Ascending aorta (tissue), 2 donors: ENCODE measurements at regions not wholly inside any gene's neighbourhood (a gene's known extent, or its start where the extent isn't known, plus 50 kb on each side); places are given as distances from the start of the nearest gene placed in this dataset.

Experiments
- DNase-seq, 2 donors: peaks; one replicate each; pipeline ENCODE4 v3.0.0-alpha.2; 2019; ENCODE audit warnings: low spot score in 2 of 2
- H3K27ac ChIP-seq, 2 donors: fragments of 200-600 bp; sonication (generic); one replicate each; pipeline ENCODE4 v1.5.1; 2016 to 2017; ENCODE audit warnings: mild to moderate bottlenecking in 1 of 2
- H3K27me3 ChIP-seq: fragments of 200-600 bp; sonication (generic); one replicate; pipeline ENCODE4 v1.5.1; 2017
- H3K36me3 ChIP-seq, 2 donors: fragments of 200-600 bp; sonication (generic); one replicate each; pipeline ENCODE4 v1.5.1; 2016
- H3K4me1 ChIP-seq, 2 donors: fragments of 200-600 bp; sonication (generic); one replicate each; pipeline ENCODE4 v1.5.1; 2016 to 2017; ENCODE audit warnings: mild to moderate bottlenecking in 1 of 2
- H3K4me3 ChIP-seq, 2 donors: fragments of 200-600 bp; sonication (generic); one replicate each; pipeline ENCODE4 v1.5.1; 2016 to 2017; ENCODE audit warnings: mild to moderate bottlenecking in 1 of 2
- H3K9me3 ChIP-seq, 2 donors: fragments of 200-600 bp; sonication (generic); one replicate each; pipeline ENCODE4 v1.5.1; 2016
- intact Hi-C: fragments of 100-400 bp; cut with DNase I; formaldehyde crosslinking; loops from one replicate; pipeline ENCODE4 v1.15.1; 2023
- TF ChIP-seq, protein P1 (sequence below), 3 experiments: fragments of 200-600 bp in 2 of 3; fragments of 450-650 bp in 1 of 3; sonication (generic) in 2 of 3; IDR thresholded peaks; one replicate each; pipeline ENCODE4 v1.5.1; 2016 to 2019; ENCODE audit warnings: antibody characterized with exemption in 3 of 3, mild to moderate bottlenecking in 1 of 3, moderate library complexity in 1 of 3

DNA sequence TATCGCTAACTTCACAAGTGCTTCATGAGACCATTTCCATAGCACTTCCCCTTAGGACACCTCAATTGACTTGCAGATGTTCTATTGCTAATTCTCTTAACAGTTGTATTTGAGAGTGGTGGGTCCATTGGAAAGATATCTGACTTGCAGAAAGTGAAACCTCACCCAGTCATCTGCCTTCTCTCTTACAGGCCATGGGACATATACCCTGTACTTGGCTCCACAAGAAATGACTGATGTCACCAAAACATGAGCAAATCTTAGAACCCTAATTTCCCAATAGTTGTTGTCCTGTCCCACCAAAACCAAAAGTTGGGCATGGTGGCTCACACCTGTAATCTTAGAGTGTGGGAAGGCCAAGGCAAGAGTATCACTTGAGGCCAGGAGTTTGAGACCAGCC is 101.9 kb upstream of the MAML3 start:
- H3K36me3 ChIP-seq: no peaks in the 10 kb centered on the region
- no peaks in the 10 kb centered on the region for H3K9me3 ChIP-seq
- TF ChIP-seq, protein P1, sequence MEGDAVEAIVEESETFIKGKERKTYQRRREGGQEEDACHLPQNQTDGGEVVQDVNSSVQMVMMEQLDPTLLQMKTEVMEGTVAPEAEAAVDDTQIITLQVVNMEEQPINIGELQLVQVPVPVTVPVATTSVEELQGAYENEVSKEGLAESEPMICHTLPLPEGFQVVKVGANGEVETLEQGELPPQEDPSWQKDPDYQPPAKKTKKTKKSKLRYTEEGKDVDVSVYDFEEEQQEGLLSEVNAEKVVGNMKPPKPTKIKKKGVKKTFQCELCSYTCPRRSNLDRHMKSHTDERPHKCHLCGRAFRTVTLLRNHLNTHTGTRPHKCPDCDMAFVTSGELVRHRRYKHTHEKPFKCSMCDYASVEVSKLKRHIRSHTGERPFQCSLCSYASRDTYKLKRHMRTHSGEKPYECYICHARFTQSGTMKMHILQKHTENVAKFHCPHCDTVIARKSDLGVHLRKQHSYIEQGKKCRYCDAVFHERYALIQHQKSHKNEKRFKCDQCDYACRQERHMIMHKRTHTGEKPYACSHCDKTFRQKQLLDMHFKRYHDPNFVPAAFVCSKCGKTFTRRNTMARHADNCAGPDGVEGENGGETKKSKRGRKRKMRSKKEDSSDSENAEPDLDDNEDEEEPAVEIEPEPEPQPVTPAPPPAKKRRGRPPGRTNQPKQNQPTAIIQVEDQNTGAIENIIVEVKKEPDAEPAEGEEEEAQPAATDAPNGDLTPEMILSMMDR (IDR thresholded peaks at IDR 0.05): no peak
- H3K4me1 ChIP-seq: peaks cover 3 to 4% of the 10 kb centered on the region in 2 donors
- intact Hi-C loops: no loop called here
- no peak for DNase-seq
- no peaks in the 10 kb centered on the region for H3K27me3 ChIP-seq
- no peak overlapping the region for H3K4me3 ChIP-seq
- no peak overlapping the region for H3K27ac ChIP-seq

GRCh38 chr4:140255467-140255866 is 101.5 kb upstream of the MAML3 start:
- H3K27me3 ChIP-seq: no peaks in the 10 kb centered on the region
- H3K36me3 ChIP-seq: no peaks in the 10 kb centered on the region
- DNase-seq: no peak
- H3K27ac ChIP-seq: no peak overlapping the region
- intact Hi-C loops: no loop called here
- H3K9me3 ChIP-seq: no peaks in the 10 kb centered on the region
- no peak overlapping the region for H3K4me3 ChIP-seq
- TF ChIP-seq, protein P1 (IDR thresholded peaks at IDR 0.05): no peak
- peaks cover 3 to 4% of the 10 kb centered on the region in 2 donors for H3K4me1 ChIP-seq

DNA sequence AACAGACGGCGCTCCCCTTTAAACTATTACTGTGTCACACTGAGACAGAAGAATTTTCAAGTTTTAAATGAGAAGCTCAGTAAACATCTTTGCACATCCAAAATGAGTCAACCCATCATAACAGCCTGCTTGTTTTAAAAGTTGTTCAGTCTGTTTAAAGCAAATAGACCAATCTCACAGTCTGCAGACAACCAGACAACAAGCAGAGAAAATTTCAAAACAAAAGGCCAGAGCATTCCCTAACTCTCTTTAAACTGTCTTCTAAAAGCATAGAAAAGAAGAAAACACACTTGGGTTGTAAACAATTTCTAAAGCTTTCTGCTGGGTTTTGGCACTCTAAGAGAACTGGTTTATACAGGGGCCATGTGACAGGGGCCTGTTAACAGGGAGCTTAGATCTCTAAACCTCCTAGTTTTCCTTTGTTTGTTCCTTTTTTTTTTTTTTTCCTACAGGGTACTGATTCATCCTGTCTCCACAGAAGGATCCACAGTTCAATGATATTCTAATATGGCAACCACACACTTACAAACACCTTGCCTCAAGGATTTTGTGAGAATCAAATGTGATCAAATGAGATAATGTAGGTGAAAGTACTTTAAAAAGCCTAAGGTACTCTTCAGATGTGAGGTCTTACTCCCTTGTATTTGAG is 100.8 kb upstream of the MAML3 start:
- H3K27ac ChIP-seq: no peak overlapping the region
- no peak for DNase-seq
- H3K27me3 ChIP-seq: no peaks in the 10 kb centered on the region
- no peaks in the 10 kb centered on the region for H3K36me3 ChIP-seq
- TF ChIP-seq, protein P1 (IDR thresholded peaks at IDR 0.05): no peak
- H3K4me1 ChIP-seq: peaks cover 3 to 4% of the 10 kb centered on the region in 2 donors
- no peak overlapping the region for H3K4me3 ChIP-seq
- intact Hi-C loops: loop anchor here (5.0 kb wide), 1 partner anchor 207 kb away; no protein-coding TSS in a partner anchor
- H3K9me3 ChIP-seq: no peaks in the 10 kb centered on the region

GRCh38 chr4:140253556-140254027 is 99.6 kb upstream of the MAML3 start:
- peak overlapping the region in 1 of 2 donors; percentile 84 for H3K27ac ChIP-seq
- intact Hi-C loops: loop anchor here (1.0 to 5.0 kb wide), 5 partner anchors 206 to 598 kb away; no protein-coding TSS in a partner anchor
- DNase-seq: no peak
- no peaks in the 10 kb centered on the region for H3K27me3 ChIP-seq
- peak overlapping the region; percentile 64 to 79 for H3K4me3 ChIP-seq
- peaks cover 3 to 7% of the 10 kb centered on the region in 2 donors for H3K4me1 ChIP-seq
- no peaks in the 10 kb centered on the region for H3K36me3 ChIP-seq
- no peaks in the 10 kb centered on the region for H3K9me3 ChIP-seq
- TF ChIP-seq, protein P1 (IDR thresholded peaks at IDR 0.05): no peak

GRCh38 chr4:140252742-140253555 is 99.0 kb upstream of the MAML3 start:
- no peaks in the 10 kb centered on the region for H3K27me3 ChIP-seq
- intact Hi-C loops: loop anchor here (1.0 to 5.0 kb wide), 6 partner anchors 99 to 598 kb away; partner anchors contain the start of gene MAML3
- TF ChIP-seq, protein P1 (IDR thresholded peaks at IDR 0.05): peak; percentile 77 to 88 (median 83)
- H3K4me3 ChIP-seq: peak overlapping the region; percentile 64 to 79
- peak overlapping the region; percentile 83 to 84 for H3K27ac ChIP-seq
- peaks cover 3 to 7% of the 10 kb centered on the region in 2 donors for H3K4me1 ChIP-seq
- peak in 1 of 2 donors; percentile 76 for DNase-seq
- no peaks in the 10 kb centered on the region for H3K36me3 ChIP-seq
- no peaks in the 10 kb centered on the region for H3K9me3 ChIP-seq
